IMR-90 (cell line): ENCODE measurements at regions not wholly inside any gene's neighbourhood (a gene's known extent, or its start where the extent isn't known, plus 50 kb on each side); places are given as distances from the start of the nearest gene placed in this dataset.

Experiments
- ATAC-seq: fragments of 200-7000 bp; cut with Tn5 transposase; 2 replicates; pipeline ENCODE4 v1.9.1; 2020; ENCODE audit warnings: low read depth, mild to moderate bottlenecking, moderate library complexity
- BruUV-seq: library from RNA; stranded (reverse); fragments of 400-500 nt; replicated peaks from 2 replicates; lab custom pipeline; 2021; lab: Mats Ljungman, UMichigan
- CTCF ChIA-PET: fragments of 300-600 bp; formaldehyde crosslinking; extraction: SDS; loops from one replicate; lab custom pipeline; 2021; ENCODE audit warnings: antibody characterized with exemption; lab: Yijun Ruan, JAX
- POLR2A ChIA-PET: fragments of 300-600 bp; sonication (Branson Sonifier 250); formaldehyde crosslinking; loops from one replicate; lab custom pipeline; 2022; ENCODE audit warnings: antibody characterized with exemption; ENCODE audit not compliant: unreplicated experiment; lab: Charles Lee
- DNase-seq: peaks from one replicate; pipeline ENCODE4 v3.0.0; 2013
- H2AFZ ChIP-seq: replicated peaks from 2 replicates; pipeline ENCODE3; 2013; ENCODE audit warnings: low read length, mild to moderate bottlenecking; ENCODE audit not compliant: poor library complexity
- H2AK5ac ChIP-seq: 2 replicates; pipeline ENCODE4 v1.6.1; 2013; ENCODE audit warnings: low read depth, low read length, inconsistent platforms
- H2AK9ac ChIP-seq: replicated peaks from 2 replicates; pipeline ENCODE3; 2013; ENCODE audit warnings: mild to moderate bottlenecking, low read depth, low read length, moderate library complexity; ENCODE audit not compliant: poor library complexity
- H2BK120ac ChIP-seq: 2 replicates; pipeline ENCODE4 v1.6.1; 2013; ENCODE audit warnings: low read depth, low read length, inconsistent platforms
- H2BK15ac ChIP-seq: 3 replicates; pipeline ENCODE4 v1.6.1; 2013; ENCODE audit warnings: low read depth, low read length, inconsistent platforms
- H2BK20ac ChIP-seq: 2 replicates; pipeline ENCODE4 v1.6.1; 2013; ENCODE audit warnings: low read depth, mild to moderate bottlenecking, inconsistent platforms, low read length, moderate library complexity
- H2BK5ac ChIP-seq: 2 replicates; pipeline ENCODE4 v1.6.1; 2013; ENCODE audit warnings: mild to moderate bottlenecking, low read depth, low read length, inconsistent platforms; ENCODE audit not compliant: poor library complexity, severe bottlenecking
- H3K14ac ChIP-seq: replicated peaks from 2 replicates; pipeline ENCODE4 v1.6.1; 2013; ENCODE audit warnings: low read depth, low read length, inconsistent platforms
- H3K18ac ChIP-seq: 2 replicates; pipeline ENCODE4 v1.6.1; 2013; ENCODE audit warnings: low read depth, low read length, control low read depth
- H3K23ac ChIP-seq: 2 replicates; pipeline ENCODE4 v1.6.1; 2013; ENCODE audit warnings: low read depth, low read length, inconsistent platforms
- H3K27ac ChIP-seq: 2 replicates; pipeline ENCODE4 v1.5.1; 2013; ENCODE audit warnings: mild to moderate bottlenecking, control low read depth, low read length; ENCODE audit not compliant: insufficient read depth
- H3K27me3 ChIP-seq: 2 replicates; pipeline ENCODE4 v1.6.1; 2013; ENCODE audit warnings: low read length; ENCODE audit not compliant: control insufficient read depth, insufficient read depth
- H3K36me3 ChIP-seq: 2 replicates; pipeline ENCODE4 v1.6.1; 2013; ENCODE audit warnings: low read length, mixed read lengths; ENCODE audit not compliant: control insufficient read depth, insufficient read depth
- H3K4ac ChIP-seq: 2 replicates; pipeline ENCODE4 v1.6.1; 2013; ENCODE audit warnings: low read depth, low read length, inconsistent platforms
- H3K4me1 ChIP-seq: 2 replicates; pipeline ENCODE4 v1.6.1; 2013; ENCODE audit warnings: low read length, mixed read lengths; ENCODE audit not compliant: control insufficient read depth, insufficient read depth
- H3K4me2 ChIP-seq: 2 replicates; pipeline ENCODE4 v1.6.1; 2013; ENCODE audit warnings: low read depth, mild to moderate bottlenecking, control low read depth, low read length, moderate library complexity
- H3K4me3 ChIP-seq: 2 replicates; pipeline ENCODE4 v1.5.1; 2013; ENCODE audit warnings: low read depth, mild to moderate bottlenecking, control low read depth, low read length, moderate library complexity; ENCODE audit not compliant: insufficient read depth
- H3K56ac ChIP-seq: 2 replicates; pipeline ENCODE4 v1.6.1; 2013; ENCODE audit warnings: low read length, inconsistent platforms; ENCODE audit not compliant: insufficient read depth; ENCODE audit errors: extremely low read depth
- H3K79me1 ChIP-seq, 2 experiments: 2 replicates each; pipeline ENCODE4 v1.6.1; 2013; ENCODE audit warnings: low read length in 2 of 2, inconsistent platforms in 1 of 2, low read depth in 1 of 2
- H3K9ac ChIP-seq: 2 replicates; pipeline ENCODE4 v1.6.1; 2013; ENCODE audit warnings: low read depth, low read length, control low read depth
- H3K9me1 ChIP-seq: 2 replicates; pipeline ENCODE4 v1.6.1; 2013; ENCODE audit warnings: low read length, inconsistent platforms; ENCODE audit not compliant: insufficient read depth
- H3K9me3 ChIP-seq: 2 replicates; pipeline ENCODE4 v1.6.1; 2013; ENCODE audit warnings: low read length; ENCODE audit not compliant: control insufficient read depth, insufficient read depth
- H4K20me1 ChIP-seq: 2 replicates; pipeline ENCODE4 v1.6.1; 2013; ENCODE audit warnings: low read length, inconsistent platforms; ENCODE audit not compliant: insufficient read depth
- H4K5ac ChIP-seq: 2 replicates; pipeline ENCODE4 v1.6.1; 2013; ENCODE audit warnings: mild to moderate bottlenecking, low read depth, low read length, control low read depth
- H4K8ac ChIP-seq, 2 experiments: 2 replicates each; pipeline ENCODE4 v1.6.1; 2013; ENCODE audit warnings: low read depth in 2 of 2, low read length in 2 of 2, control low read depth in 1 of 2, inconsistent platforms in 1 of 2
- H4K91ac ChIP-seq: 2 replicates; pipeline ENCODE4 v1.6.1; 2013; ENCODE audit warnings: low read depth, low read length, inconsistent platforms; ENCODE audit not compliant: insufficient read depth
- FOS ChIP-seq: fragments of 150-350 bp; IDR thresholded peaks from 2 replicates; pipeline ENCODE4 v1.6.1; 2016; ENCODE audit warnings: low read depth, low read length
- RAD21 ChIP-seq: IDR thresholded peaks from 2 replicates; pipeline ENCODE4 v1.6.1; 2012; ENCODE audit warnings: low read length, improper control_type of control experiment
- SMC3 ChIP-seq: fragments of 150-350 bp; IDR thresholded peaks from 2 replicates; pipeline ENCODE4 v1.6.1; 2016; ENCODE audit warnings: low read depth, mild to moderate bottlenecking, antibody characterized with exemption, low read length, moderate library complexity
- WGBS, 2 experiments: methylation state at CpG; one replicate each; pipeline versions ENCODE4 v1.1.5 to v1.1.7; 2013; ENCODE audit warnings: missing lambda C conversion rate in 2 of 2; ENCODE audit not compliant: insufficient read length in 1 of 2; ENCODE audit errors: extremely low coverage in 2 of 2; 5-methylcytosine and 5-hydroxymethylcytosine counted together
- dilution Hi-C: fragments of 300-500 bp; cut with HindIII; formaldehyde crosslinking; loops from one replicate; pipeline ENCODE4 v1.14.3; 2018; ENCODE audit warnings: low sequenced_read_pairs; ENCODE audit not compliant: unreplicated experiment
- in situ Hi-C: fragments of 300-500 bp; cut with MboI; formaldehyde crosslinking; loops from 3 replicates; pipeline ENCODE4 v1.14.3; 2019; ENCODE audit warnings: low sequenced_read_pairs, inconsistent platforms, mixed read lengths
- intact Hi-C: fragments of 100-400 bp; cut with micrococcal nuclease; formaldehyde crosslinking; loops from 2 replicates; pipeline ENCODE4 v1.10.0; 2022
- TF ChIP-seq, protein P1 (sequence below): fragments of 150-350 bp; IDR thresholded peaks from 2 replicates; pipeline ENCODE4 v1.6.1; 2016; ENCODE audit warnings: low read depth, mild to moderate bottlenecking, low read length, moderate library complexity, borderline replicate concordance
- TF ChIP-seq, protein P2 (sequence below): fragments of 150-350 bp; IDR thresholded peaks from 2 replicates; pipeline ENCODE4 v1.6.1; 2017; ENCODE audit warnings: mild to moderate bottlenecking, antibody characterized with exemption, low read length, low read depth

DNA sequence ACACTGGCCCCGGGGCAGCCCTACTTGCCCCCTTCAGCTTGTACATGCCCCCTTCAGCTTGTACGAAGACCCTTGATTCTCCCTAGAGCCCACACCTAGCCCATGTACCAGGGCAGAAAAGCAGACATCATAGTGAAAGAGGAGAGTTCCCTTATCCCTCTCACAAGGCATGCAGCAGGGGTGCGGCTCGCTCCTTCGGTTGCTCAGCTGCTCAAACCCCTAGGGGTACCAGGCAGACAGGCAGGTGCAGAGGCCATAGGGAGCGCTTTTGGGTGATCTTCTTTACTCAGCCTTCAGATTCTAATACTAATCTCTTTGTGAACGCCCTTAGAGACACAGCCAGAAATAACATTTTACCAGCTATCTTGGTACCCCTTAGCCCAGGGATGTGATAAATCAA lies 286.3 kb downstream of the NPIPA8 start:
- H3K27ac ChIP-seq, result no peak overlapping the region
- no peak overlapping the region for H2AK9ac ChIP-seq
- POLR2A ChIA-PET, result no interaction called here
- no peak overlapping the region for H3K9ac ChIP-seq
- no peak overlapping the region for H3K4ac ChIP-seq
- no CpG with 5 or more reads among the region's 7 CpGs for WGBS, 2 experiments
- no peak overlapping the region for H2BK20ac ChIP-seq
- CTCF ChIA-PET, result no interaction called here
- H2BK5ac ChIP-seq, result no peak overlapping the region
- in situ Hi-C loops, result no loop called here
- no peaks in the 10 kb centered on the region for H3K27me3 ChIP-seq
- no peak overlapping the region for H3K14ac ChIP-seq
- no peaks in the 10 kb centered on the region for H3K9me1 ChIP-seq
- dilution Hi-C loops, result no loop called here
- no peak overlapping the region for H3K23ac ChIP-seq
- H3K4me2 ChIP-seq, result no peak overlapping the region
- no peak overlapping the region for H3K56ac ChIP-seq
- ATAC-seq (no peak), DNase-seq (no peak)
- no peaks in the 10 kb centered on the region for H3K4me1 ChIP-seq
- H2AFZ ChIP-seq, result no peak overlapping the region
- no peak overlapping the region for H4K5ac ChIP-seq
- H2BK120ac ChIP-seq, result no peak overlapping the region
- H3K79me1 ChIP-seq, result no peaks in the 10 kb centered on the region
- intact Hi-C loops, result no loop called here
- no peaks in the 10 kb centered on the region for H3K36me3 ChIP-seq
- H3K18ac ChIP-seq, result no peak overlapping the region
- TF ChIP-seq RAD21 (no peak), FOS (no peak), SMC3 (no peak)
- TF ChIP-seq, protein P1, sequence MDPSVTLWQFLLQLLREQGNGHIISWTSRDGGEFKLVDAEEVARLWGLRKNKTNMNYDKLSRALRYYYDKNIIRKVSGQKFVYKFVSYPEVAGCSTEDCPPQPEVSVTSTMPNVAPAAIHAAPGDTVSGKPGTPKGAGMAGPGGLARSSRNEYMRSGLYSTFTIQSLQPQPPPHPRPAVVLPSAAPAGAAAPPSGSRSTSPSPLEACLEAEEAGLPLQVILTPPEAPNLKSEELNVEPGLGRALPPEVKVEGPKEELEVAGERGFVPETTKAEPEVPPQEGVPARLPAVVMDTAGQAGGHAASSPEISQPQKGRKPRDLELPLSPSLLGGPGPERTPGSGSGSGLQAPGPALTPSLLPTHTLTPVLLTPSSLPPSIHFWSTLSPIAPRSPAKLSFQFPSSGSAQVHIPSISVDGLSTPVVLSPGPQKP, result no peak
- TF ChIP-seq, protein P2, sequence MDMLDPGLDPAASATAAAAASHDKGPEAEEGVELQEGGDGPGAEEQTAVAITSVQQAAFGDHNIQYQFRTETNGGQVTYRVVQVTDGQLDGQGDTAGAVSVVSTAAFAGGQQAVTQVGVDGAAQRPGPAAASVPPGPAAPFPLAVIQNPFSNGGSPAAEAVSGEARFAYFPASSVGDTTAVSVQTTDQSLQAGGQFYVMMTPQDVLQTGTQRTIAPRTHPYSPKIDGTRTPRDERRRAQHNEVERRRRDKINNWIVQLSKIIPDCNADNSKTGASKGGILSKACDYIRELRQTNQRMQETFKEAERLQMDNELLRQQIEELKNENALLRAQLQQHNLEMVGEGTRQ, result no peak
- BruUV-seq, result no TSS peak
- no peak overlapping the region for H2BK15ac ChIP-seq
- no peak overlapping the region for H3K4me3 ChIP-seq
- H4K20me1 ChIP-seq, result no peaks in the 10 kb centered on the region
- no peak overlapping the region for H4K91ac ChIP-seq
- H2AK5ac ChIP-seq, result no peak overlapping the region
- H3K9me3 ChIP-seq, result peaks cover 11% of the 10 kb centered on the region
- no peak overlapping the region for H4K8ac ChIP-seq
